ENCODE measurements at regions not wholly inside any gene's neighbourhood (a gene's known extent, or its start where the extent isn't known, plus 50 kb on each side); places are given as distances from the start of the nearest gene placed in this dataset.

- Histone ChIP-seq H3K4me3 (ENCODE audit: low read length) (no peak overlapping the region), H3K36me3 (ENCODE audit: control insufficient read depth, insufficient read depth, low read length) (no peaks in the 10 kb centered on the region), H3K27ac (ENCODE audit: low read depth, low read length) (no peak overlapping the region), H3K27me3 (ENCODE audit: control insufficient read depth, insufficient read depth, low read length) (no peaks in the 10 kb centered on the region), H3K9ac (ENCODE audit: low read length) (no peak overlapping the region), H3K4me1 (ENCODE audit: control insufficient read depth, insufficient read depth, low read length) (no peaks in the 10 kb centered on the region)
Measured at GRCh38 chr6:153568628-153569027, 437.5 kb upstream of the RGS17 start.

DNA sequence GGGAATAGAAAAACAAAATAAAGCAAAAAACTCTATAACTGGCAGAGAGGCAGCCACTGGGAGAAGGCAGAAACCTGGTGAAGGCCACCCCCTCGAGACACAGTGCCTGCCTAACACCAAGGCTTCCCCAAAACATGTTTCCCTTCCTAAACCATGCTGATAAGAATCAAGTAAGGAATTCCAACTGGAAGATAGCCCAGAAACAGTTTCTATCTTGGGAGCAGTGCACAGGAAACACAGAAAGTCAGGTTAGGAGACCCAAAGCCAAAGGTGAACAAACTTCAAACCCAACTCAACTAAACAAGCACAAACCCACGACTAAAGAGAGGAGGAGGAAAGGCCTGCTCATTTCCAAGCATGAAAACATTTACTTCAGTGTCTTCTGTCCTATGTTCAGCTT is 433.7 kb upstream of the RGS17 start:
- Histone ChIP-seq H3K27ac (ENCODE audit: low read depth, low read length) (no peak overlapping the region), H3K27me3 (ENCODE audit: control insufficient read depth, insufficient read depth, low read length) (no peaks in the 10 kb centered on the region)

DNA sequence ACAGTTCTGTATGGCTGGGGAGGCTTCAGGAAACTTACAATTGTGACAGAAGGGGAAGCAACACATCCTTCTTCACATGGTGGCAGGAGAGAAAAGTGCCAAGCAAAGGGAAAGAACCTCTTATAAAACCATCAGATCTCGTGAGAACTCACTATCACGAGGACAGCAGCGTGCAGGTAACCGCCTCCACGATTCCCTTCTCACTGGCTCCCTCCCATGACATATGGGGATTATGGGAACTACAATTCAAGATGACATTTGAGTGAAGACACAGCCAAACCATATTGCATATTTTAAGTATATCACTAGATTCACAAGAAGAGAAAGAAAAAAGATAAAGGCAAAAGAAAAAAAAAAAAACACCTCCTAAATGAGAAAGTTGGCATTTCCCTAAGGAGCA is 431.9 kb upstream of the RGS17 start:
- no peak overlapping the region for H3K4me3 ChIP-seq (ENCODE audit: low read length)
- no peak overlapping the region for H3K9ac ChIP-seq (ENCODE audit: low read length)
- H3K36me3 ChIP-seq (ENCODE audit: control insufficient read depth, insufficient read depth, low read length): no peaks in the 10 kb centered on the region
- H3K27me3 ChIP-seq (ENCODE audit: control insufficient read depth, insufficient read depth, low read length): no peaks in the 10 kb centered on the region
- no peak overlapping the region for H3K27ac ChIP-seq (ENCODE audit: low read depth, low read length)
- no peaks in the 10 kb centered on the region for H3K4me1 ChIP-seq (ENCODE audit: control insufficient read depth, insufficient read depth, low read length)

More for the DNA sequence above, 433.7 kb upstream of the RGS17 start:
- Histone ChIP-seq H3K4me1 (ENCODE audit: control insufficient read depth, insufficient read depth, low read length) (no peaks in the 10 kb centered on the region), H3K4me3 (ENCODE audit: low read length) (no peak overlapping the region), H3K9ac (ENCODE audit: low read length) (no peak overlapping the region), H3K36me3 (ENCODE audit: control insufficient read depth, insufficient read depth, low read length) (no peaks in the 10 kb centered on the region)

DNA sequence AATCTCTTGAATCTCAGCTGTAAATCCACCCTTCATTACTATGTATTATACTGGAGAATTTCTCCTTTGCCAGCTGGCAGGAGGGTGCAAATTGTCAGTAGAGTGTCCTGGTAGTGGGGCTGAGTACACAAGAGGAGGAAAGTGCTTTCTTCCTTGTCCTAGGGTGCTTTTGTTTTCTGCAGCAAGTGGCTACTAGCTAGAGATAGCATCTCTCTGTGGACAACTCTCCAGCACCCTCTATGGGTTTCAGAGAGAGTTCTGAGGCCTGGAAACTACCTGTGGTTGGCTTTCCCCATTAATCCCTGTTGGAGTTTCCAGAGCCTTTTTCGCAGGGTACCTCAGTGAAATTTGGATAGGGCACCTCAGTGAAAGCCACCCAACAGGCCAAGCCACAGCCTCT is 422.5 kb upstream of the RGS17 start:
- no peaks in the 10 kb centered on the region for H3K4me1 ChIP-seq (ENCODE audit: control insufficient read depth, insufficient read depth, low read length)
- H3K36me3 ChIP-seq (ENCODE audit: control insufficient read depth, insufficient read depth, low read length): no peaks in the 10 kb centered on the region
- no peak overlapping the region for H3K4me3 ChIP-seq (ENCODE audit: low read length)
- no peaks in the 10 kb centered on the region for H3K27me3 ChIP-seq (ENCODE audit: control insufficient read depth, insufficient read depth, low read length)
- no peak overlapping the region for H3K27ac ChIP-seq (ENCODE audit: low read depth, low read length)
- no peak overlapping the region for H3K9ac ChIP-seq (ENCODE audit: low read length)

- Histone ChIP-seq H3K36me3 (ENCODE audit: control insufficient read depth, insufficient read depth, low read length) (no peaks in the 10 kb centered on the region), H3K27ac (ENCODE audit: low read depth, low read length) (no peak overlapping the region), H3K4me3 (ENCODE audit: low read length) (no peak overlapping the region), H3K9ac (ENCODE audit: low read length) (no peak overlapping the region), H3K4me1 (ENCODE audit: control insufficient read depth, insufficient read depth, low read length) (no peaks in the 10 kb centered on the region), H3K27me3 (ENCODE audit: control insufficient read depth, insufficient read depth, low read length) (no peaks in the 10 kb centered on the region)
Measured at GRCh38 chr6:153539602-153540001, 408.5 kb upstream of the RGS17 start.

- no peaks in the 10 kb centered on the region for H3K4me1 ChIP-seq (ENCODE audit: control insufficient read depth, insufficient read depth, low read length)
- no peak overlapping the region for H3K27ac ChIP-seq (ENCODE audit: low read depth, low read length)
- H3K9ac ChIP-seq (ENCODE audit: low read length): no peak overlapping the region
- no peak overlapping the region for H3K4me3 ChIP-seq (ENCODE audit: low read length)
- H3K36me3 ChIP-seq (ENCODE audit: control insufficient read depth, insufficient read depth, low read length): no peaks in the 10 kb centered on the region
- no peaks in the 10 kb centered on the region for H3K27me3 ChIP-seq (ENCODE audit: control insufficient read depth, insufficient read depth, low read length)
Measured at GRCh38 chr6:153538491-153538890, 407.4 kb upstream of the RGS17 start.

GRCh38 chr6:153537422-153537821 is 406.3 kb upstream of the RGS17 start:
- Histone ChIP-seq H3K27ac (ENCODE audit: low read depth, low read length) (no peak overlapping the region), H3K27me3 (ENCODE audit: control insufficient read depth, insufficient read depth, low read length) (no peaks in the 10 kb centered on the region), H3K36me3 (ENCODE audit: control insufficient read depth, insufficient read depth, low read length) (no peaks in the 10 kb centered on the region), H3K9ac (ENCODE audit: low read length) (no peak overlapping the region), H3K4me1 (ENCODE audit: control insufficient read depth, insufficient read depth, low read length) (no peaks in the 10 kb centered on the region), H3K4me3 (ENCODE audit: low read length) (no peak overlapping the region)

- Histone ChIP-seq H3K27me3 (ENCODE audit: control insufficient read depth, insufficient read depth, low read length) (no peaks in the 10 kb centered on the region), H3K9ac (ENCODE audit: low read length) (no peak overlapping the region), H3K4me3 (ENCODE audit: low read length) (no peak overlapping the region), H3K4me1 (ENCODE audit: control insufficient read depth, insufficient read depth, low read length) (no peaks in the 10 kb centered on the region), H3K27ac (ENCODE audit: low read depth, low read length) (no peak overlapping the region), H3K36me3 (ENCODE audit: control insufficient read depth, insufficient read depth, low read length) (no peaks in the 10 kb centered on the region)
Measured at GRCh38 chr6:153526479-153526878, 395.4 kb upstream of the RGS17 start.

- Histone ChIP-seq H3K9ac (ENCODE audit: low read length) (no peak overlapping the region), H3K27ac (ENCODE audit: low read depth, low read length) (no peak overlapping the region), H3K27me3 (ENCODE audit: control insufficient read depth, insufficient read depth, low read length) (no peaks in the 10 kb centered on the region), H3K36me3 (ENCODE audit: control insufficient read depth, insufficient read depth, low read length) (no peaks in the 10 kb centered on the region), H3K4me1 (ENCODE audit: control insufficient read depth, insufficient read depth, low read length) (no peaks in the 10 kb centered on the region), H3K4me3 (ENCODE audit: low read length) (no peak overlapping the region)
Measured at GRCh38 chr6:153525998-153526397, 394.9 kb upstream of the RGS17 start.

DNA sequence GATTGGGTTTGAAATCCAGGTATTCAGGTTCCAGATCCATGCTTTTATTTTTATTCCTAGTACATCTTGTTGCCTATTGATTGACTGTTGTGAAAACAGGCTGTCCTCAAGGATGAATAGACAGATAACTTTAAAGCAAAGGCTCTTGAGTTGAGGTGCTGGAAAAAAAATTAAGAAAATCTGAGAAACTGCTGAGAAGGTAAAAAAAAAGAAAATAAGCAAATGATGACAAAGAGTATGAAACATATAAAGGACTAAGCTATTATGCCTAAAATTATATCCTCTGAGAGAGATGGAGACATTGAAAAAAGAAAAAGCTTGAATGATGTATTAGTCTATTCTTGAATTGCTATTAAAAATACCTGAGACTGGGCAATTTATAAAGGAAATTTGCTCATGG is 392.3 kb upstream of the RGS17 start:
- no peaks in the 10 kb centered on the region for H3K4me1 ChIP-seq (ENCODE audit: control insufficient read depth, insufficient read depth, low read length)

DNA sequence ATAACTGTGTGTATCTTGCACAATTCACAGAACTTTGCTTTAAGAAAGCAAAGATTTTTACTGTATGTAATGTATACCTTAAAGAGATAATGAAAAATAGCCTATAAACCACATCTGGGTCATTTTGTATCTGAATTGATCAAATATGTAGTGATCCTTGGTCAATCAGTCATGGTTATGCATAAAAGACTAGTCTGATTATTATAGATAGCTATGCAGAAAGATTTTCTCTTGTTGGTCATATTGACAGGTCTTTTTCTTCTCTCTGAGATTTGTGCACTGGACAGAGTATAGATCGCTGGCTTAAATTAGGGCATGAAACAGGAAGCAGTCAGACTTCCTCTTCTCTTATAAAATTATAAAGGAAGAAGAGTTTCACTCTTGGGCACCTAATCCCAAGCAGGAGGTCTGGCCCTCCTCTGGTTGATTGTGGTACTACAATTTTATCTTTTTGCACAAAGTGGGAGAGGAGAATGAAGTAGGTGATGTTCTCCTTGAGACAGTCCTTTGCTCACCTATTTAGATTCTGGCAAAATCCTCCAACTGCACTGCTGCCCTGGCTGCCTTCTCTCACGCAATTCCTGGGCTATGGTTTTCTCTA is 380.9 kb upstream of the RGS17 start:
- Histone ChIP-seq H3K9ac (ENCODE audit: low read length) (no peak overlapping the region), H3K4me1 (ENCODE audit: control insufficient read depth, insufficient read depth, low read length) (no peaks in the 10 kb centered on the region), H3K27ac (ENCODE audit: low read depth, low read length) (no peak overlapping the region), H3K4me3 (ENCODE audit: low read length) (no peak overlapping the region), H3K36me3 (ENCODE audit: control insufficient read depth, insufficient read depth, low read length) (no peaks in the 10 kb centered on the region), H3K27me3 (ENCODE audit: control insufficient read depth, insufficient read depth, low read length) (no peaks in the 10 kb centered on the region)

More for the DNA sequence above, 392.3 kb upstream of the RGS17 start:
- Histone ChIP-seq H3K4me3 (ENCODE audit: low read length) (no peak overlapping the region), H3K27ac (ENCODE audit: low read depth, low read length) (no peak overlapping the region), H3K9ac (ENCODE audit: low read length) (no peak overlapping the region), H3K27me3 (ENCODE audit: control insufficient read depth, insufficient read depth, low read length) (no peaks in the 10 kb centered on the region), H3K36me3 (ENCODE audit: control insufficient read depth, insufficient read depth, low read length) (no peaks in the 10 kb centered on the region)

GRCh38 chr6:153503810-153504209 is 372.7 kb upstream of the RGS17 start:
- H3K36me3 ChIP-seq (ENCODE audit: control insufficient read depth, insufficient read depth, low read length): no peaks in the 10 kb centered on the region
- no peaks in the 10 kb centered on the region for H3K27me3 ChIP-seq (ENCODE audit: control insufficient read depth, insufficient read depth, low read length)
- no peak overlapping the region for H3K9ac ChIP-seq (ENCODE audit: low read length)
- no peak overlapping the region for H3K27ac ChIP-seq (ENCODE audit: low read depth, low read length)
- no peak overlapping the region for H3K4me3 ChIP-seq (ENCODE audit: low read length)
- H3K4me1 ChIP-seq (ENCODE audit: control insufficient read depth, insufficient read depth, low read length): no peaks in the 10 kb centered on the region

- Histone ChIP-seq H3K9ac (ENCODE audit: low read length) (no peak overlapping the region), H3K4me1 (ENCODE audit: control insufficient read depth, insufficient read depth, low read length) (no peaks in the 10 kb centered on the region), H3K36me3 (ENCODE audit: control insufficient read depth, insufficient read depth, low read length) (no peaks in the 10 kb centered on the region), H3K4me3 (ENCODE audit: low read length) (no peak overlapping the region), H3K27me3 (ENCODE audit: control insufficient read depth, insufficient read depth, low read length) (no peaks in the 10 kb centered on the region), H3K27ac (ENCODE audit: low read depth, low read length) (no peak overlapping the region)
Measured at GRCh38 chr6:153493501-153493900, 362.4 kb upstream of the RGS17 start.
